Peyer's patch (tissue), 4 donors: ENCODE measurements at regions not wholly inside any gene's neighbourhood (a gene's known extent, or its start where the extent isn't known, plus 50 kb on each side); places are given as distances from the start of the nearest gene placed in this dataset.

Experiments
- POLR2A ChIP-seq, 2 donors: fragments of 450-650 bp; IDR thresholded peaks; one replicate each; pipeline ENCODE4 v1.5.1; 2017; ENCODE audit warnings: antibody characterized with exemption in 2 of 2, mild to moderate bottlenecking in 2 of 2, moderate library complexity in 2 of 2
- TF ChIP-seq, protein P1 (sequence below), 6 experiments: fragments of 450-650 bp in 4 of 6; fragments of 200-600 bp in 2 of 6; sonication (generic) in 1 of 6; IDR thresholded peaks; one replicate each; pipeline ENCODE4 v1.5.1; 2017 to 2019; ENCODE audit warnings: antibody characterized with exemption in 6 of 6, mild to moderate bottlenecking in 3 of 6, moderate library complexity in 1 of 6

DNA sequence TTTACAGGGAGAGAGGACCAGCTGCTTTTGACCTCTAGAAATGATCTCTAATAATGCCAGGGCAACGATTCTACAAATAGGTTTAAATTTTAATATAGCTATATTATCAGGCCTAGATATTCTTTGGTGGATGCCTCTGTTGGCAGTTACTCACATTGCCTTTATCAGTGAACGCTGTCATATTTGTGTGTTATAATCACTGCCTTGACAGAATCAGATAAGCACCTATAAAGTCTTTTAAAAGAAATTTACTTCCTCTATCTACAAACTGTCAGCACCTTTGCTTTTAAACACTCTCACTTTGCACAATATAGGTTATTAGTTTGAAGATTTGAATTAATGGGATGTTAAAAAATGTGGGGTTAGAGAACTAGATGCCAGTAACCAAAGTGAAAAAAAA, 324.1 kb downstream of the ZIC1 start:
- TF ChIP-seq, protein P1, sequence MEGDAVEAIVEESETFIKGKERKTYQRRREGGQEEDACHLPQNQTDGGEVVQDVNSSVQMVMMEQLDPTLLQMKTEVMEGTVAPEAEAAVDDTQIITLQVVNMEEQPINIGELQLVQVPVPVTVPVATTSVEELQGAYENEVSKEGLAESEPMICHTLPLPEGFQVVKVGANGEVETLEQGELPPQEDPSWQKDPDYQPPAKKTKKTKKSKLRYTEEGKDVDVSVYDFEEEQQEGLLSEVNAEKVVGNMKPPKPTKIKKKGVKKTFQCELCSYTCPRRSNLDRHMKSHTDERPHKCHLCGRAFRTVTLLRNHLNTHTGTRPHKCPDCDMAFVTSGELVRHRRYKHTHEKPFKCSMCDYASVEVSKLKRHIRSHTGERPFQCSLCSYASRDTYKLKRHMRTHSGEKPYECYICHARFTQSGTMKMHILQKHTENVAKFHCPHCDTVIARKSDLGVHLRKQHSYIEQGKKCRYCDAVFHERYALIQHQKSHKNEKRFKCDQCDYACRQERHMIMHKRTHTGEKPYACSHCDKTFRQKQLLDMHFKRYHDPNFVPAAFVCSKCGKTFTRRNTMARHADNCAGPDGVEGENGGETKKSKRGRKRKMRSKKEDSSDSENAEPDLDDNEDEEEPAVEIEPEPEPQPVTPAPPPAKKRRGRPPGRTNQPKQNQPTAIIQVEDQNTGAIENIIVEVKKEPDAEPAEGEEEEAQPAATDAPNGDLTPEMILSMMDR (IDR thresholded peaks at IDR 0.05) = no peak
- TF ChIP-seq POLR2A (IDR thresholded peaks at IDR 0.05) = no peak
